ENCODE measurements at regions not wholly inside any gene's neighbourhood (a gene's known extent, or its start where the extent isn't known, plus 50 kb on each side); places are given as distances from the start of the nearest gene placed in this dataset.
"Not testable (repeated sequence)": the region's sequence is repeated elsewhere in the genome, so short reads cannot be mapped to it uniquely, and the experiment has no call there.

DNA sequence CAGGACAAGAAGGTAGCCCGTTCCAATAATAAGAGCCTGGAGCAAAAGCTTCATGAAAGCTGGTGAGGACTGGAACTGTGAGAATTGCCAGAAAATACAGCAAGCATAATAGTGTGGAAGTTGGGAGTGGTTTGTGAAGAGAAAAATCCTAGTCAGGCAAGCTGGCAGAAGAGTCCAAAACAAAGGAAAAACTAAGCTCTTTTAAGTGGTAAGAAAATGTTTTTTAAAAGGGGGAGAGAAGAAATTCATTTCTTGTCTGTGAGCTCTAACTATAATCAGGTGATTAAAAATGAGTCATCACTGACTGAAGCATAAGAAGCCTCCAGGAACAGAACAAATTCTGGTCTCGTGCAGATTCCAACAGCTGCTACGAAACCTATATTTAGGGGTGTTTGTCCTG, 102.6 kb downstream of the CAAP1 start:
- DNase-seq, result no peak

GRCh38 chr9:26786564-26786963, 106.0 kb downstream of the CAAP1 start:
- no peak for DNase-seq

DNA sequence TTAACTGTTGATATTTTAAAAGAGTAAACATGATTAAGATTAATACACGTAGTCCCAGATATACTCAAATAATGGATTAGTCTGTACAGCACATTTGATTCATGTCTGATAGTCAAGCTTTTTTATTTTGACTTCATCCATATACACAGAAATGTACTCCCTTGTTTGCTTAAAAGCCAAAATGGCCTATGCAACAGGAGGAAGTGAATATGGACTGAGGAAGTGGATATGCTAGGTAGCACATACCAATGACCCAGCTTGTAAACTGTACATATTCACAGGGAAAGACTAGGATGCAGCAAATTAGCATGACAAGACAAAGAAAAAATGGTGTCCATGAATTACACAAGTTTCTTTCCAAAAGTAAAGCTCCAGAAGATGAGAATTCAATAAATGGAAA, 109.7 kb downstream of the CAAP1 start:
- DNase-seq, result no peak

- no peak for DNase-seq
Measured at GRCh38 chr9:26781906-26782305, 110.7 kb downstream of the CAAP1 start.

DNA sequence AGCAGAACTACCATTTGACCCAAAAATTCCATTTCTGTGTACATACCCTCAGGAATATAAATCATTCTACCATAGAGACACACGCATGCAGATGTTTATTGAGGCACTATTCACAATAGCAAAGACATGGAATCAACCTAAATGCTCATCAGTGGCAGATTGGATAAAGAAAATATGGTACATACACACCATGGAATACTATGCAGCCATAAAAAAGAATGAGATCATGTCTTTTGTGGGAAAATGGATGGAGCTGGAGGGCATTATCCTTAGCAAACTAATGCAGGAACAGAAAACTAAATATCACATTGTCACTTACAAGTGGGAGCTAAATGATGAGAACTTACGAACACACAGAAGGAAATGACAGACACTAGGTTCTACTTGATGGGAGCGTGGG, 112.3 kb downstream of the CAAP1 start:
- not testable (repeated sequence) for DNase-seq

- DNase-seq, result no peak
Measured at GRCh38 chr9:26779062-26779461, 113.5 kb downstream of the CAAP1 start.

DNA sequence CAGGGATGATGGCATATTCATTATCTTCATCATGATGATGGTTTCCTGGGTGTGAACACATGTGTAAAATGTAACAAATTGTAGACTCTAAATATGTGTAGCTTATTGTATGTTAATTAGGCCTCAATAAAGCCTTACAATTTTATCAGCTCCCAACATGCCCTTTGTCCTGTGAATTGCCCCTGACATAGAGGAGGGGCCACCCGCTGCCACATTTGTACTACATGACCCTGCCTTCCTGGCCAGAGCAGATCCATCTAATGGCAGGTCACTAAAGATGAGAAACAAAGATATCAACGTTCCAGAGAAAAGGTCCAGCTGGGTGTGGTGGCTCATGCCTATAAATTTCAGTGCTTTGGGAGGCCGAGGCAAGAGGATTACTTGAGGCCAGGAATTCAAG, 117.2 kb downstream of the CAAP1 start:
- no peak for DNase-seq

DNA sequence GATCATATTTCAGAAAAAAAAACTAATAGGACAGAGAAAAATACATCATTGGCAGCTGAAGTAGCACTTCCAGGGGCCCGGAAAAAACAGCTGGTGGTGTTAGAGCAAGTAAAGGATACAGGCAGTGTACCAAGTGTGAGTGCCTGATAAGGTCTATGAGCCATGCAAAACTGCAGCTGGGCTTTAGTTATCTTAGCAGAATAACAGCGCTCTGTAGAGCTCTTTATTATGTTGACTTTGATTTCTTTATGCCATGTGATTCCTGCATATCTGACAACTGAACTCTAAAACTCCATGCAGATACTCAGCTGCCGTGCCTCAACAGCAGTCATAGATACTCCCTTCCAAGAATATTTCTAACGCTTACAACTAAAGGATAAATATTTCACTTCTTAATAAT, 119.5 kb downstream of the CAAP1 start:
- DNase-seq, result no peak

DNA sequence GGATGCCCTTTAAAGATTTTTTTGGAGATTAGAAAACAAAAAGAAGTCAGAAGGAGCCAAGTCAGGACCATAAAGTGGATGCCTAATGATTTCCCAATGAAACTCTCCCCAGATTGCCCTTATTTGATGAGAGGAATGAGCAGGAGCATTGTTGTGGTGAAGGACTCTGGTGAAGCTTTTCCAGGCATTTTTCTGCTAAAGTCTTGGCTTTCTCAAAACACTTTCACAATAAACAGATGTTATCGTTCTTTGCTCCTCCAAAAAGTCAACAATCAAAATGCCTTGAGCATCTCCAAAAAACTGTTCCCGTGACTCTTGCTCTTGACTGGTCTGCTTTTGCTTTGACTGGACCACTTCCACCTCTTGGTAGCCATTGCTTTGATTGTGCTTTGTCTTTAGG, 121.8 kb downstream of the CAAP1 start:
- no peak for DNase-seq

DNA sequence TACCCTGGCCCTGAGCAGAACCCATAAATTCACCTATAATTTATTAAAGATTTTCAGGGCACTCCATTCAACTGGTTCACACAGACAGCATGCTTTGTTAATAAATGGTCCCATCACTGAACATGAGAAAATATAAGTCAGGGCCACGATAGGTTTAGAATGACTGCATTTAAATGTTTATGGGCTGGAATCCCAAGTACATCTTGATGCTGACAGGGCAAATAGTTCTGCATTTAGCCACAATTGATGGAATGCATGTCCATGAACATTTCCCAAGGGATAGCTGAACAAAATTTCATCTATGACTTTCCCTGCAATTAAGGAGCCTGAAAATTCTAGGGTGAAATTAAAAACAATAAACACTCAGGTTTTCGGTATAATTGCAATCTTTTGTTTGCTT, 124.5 kb downstream of the CAAP1 start:
- no peak for DNase-seq

DNA sequence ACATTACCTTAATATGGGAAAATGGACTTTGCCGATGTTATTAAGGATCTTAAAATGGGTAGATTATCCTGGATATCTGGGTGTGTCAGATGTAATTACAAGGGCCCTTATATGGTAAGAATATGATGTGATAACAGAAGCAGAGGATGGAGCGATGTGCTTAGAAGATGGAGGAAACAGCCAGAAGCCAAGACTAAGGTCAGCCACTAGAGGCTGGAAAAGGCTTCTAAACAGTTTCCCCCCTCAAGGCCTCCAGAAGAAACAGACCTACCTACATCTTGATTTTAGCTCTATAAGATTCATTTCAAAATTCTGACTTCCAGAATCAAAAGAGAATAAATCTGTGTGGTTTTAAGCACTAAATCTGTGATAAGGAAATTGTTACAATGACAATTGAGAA, 131.9 kb downstream of the CAAP1 start:
- DNase-seq, result no peak

DNA sequence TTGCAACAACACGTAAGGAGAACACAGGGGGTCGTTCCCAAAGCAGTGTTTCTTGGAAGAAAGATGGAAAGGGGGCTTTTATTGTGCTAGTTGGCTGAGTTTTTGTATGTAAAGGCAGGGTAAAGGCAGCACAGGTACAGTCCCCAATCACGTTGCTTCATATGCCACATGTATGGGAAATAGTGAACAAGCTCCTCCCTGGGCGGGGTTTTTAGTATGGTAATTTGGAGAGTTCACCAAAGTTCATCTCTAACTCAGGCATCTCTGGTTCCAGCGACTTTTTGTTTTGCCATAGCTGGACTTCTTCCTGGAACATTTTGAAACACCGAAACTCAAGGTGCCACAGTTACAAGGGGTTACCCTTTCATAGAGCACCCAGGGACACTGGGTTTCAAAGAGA, 133.9 kb downstream of the CAAP1 start:
- no peak for DNase-seq

DNA sequence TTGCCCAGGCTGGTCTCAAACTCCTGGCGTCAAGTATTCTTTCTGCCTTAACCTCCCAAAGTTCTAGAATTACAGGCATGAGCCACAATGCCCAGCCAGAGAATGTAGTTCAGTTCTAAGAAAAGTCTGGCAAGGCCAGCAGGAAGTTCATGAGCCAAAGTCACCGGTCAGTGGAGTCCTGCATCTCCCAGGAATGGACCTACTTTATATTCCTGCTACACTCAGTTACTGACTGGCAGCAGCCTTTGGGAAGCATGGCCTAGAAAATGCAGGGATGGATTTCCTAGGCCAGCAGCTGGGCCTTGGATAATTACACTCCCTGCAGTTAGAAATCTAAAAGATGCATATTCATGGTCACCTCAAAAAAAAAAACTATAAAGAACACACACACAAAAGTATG, 135.7 kb downstream of the CAAP1 start:
- no peak for DNase-seq

DNA sequence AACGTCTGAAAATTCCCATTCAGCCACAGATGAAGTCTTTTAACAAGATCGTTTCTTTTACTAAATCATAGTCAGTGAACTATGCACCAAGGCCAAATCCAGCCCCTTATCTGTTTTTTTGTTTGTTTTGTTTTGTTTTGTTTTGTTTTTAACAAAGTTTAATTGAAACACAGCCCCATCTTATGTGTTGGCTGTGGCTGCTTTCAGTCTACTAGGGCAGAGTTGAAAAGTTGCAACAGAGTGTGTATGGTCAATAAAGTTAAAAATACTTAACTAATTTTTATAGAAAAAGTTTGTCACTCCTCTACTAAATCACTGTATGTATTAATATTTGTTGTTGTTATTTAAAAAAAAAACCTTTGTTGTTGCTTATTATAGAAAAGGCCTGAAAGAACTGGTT, 137.1 kb downstream of the CAAP1 start:
- no peak for DNase-seq

DNA sequence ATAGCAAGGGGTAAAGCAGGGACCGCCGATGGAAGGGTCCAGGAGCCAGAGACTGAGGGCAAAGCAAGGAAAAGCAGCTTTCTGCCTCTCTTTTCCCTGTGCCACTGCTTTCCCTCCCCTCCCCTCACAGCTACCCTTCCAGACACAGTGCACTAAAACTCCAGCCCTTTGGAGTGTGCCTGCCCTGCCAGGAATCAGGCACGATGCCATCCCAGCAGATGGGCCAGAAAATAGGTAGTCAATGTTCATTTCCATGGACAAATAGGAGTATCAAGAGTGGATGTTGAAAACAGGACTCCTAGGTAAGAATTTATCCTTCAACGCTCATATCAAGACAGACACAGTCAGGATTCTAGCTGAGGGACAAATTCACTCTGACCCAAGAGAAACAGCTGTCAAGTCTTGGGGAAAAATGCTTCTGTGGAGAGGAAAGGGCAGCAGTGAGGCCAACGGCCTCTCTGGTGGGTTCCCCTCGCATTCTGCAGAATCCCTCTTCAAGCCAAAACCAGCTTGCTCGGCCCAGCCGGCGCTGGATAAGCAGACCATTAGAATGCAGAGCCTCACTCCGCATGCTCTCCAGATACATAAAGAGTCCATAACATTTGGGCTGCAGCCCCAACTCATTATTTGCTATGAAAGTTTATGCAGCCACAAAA, 138.0 kb downstream of the CAAP1 start:
- DNase-seq, result no peak

DNA sequence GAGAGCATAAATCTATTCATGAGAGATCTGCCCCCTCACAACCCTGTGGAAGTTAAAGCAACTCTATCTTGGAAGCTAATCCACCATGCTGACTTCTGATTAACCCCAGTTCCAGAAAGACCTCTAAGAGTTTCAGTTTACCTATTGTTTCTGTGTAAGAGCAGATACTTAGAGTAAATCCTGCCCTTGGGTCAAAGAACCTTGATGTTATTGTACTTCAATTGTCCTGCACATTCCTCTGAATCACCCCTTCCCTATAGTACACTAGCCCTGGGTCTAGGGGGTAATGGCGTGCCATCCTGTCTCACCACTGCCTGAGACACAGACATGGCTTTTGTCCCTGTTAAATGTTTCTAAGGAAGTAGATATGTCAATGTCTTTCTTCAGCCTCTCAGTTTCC, 138.6 kb downstream of the CAAP1 start:
- DNase-seq, result no peak

GRCh38 chr9:26750162-26750561, 142.4 kb downstream of the CAAP1 start:
- no peak for DNase-seq

- no peak for DNase-seq
Measured at GRCh38 chr9:26748449-26749058, 144.0 kb downstream of the CAAP1 start.

GRCh38 chr9:26747611-26748010, 145.0 kb downstream of the CAAP1 start:
- no peak for DNase-seq

- no peak for DNase-seq
Measured at GRCh38 chr9:26746357-26747072, 146.1 kb downstream of the CAAP1 start.

DNA sequence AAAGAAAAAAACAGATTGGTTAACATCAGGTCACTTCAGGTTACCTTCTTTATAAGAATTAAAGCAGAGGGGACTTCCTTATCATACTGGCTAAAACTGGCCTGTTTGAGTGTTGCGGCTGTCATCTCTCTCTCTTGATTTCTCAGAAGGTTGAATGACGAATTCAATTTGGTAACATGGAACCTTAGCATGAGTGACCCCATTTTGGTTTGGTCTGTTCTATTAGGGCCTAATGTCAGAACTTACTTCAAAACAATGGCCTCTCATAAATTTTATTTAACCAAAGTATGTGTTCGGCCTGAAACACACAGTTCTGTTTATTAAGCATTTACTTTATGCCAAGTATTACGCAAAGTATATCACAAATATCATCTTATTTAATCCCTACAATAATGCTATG, 147.5 kb downstream of the CAAP1 start:
- no peak for DNase-seq

DNA sequence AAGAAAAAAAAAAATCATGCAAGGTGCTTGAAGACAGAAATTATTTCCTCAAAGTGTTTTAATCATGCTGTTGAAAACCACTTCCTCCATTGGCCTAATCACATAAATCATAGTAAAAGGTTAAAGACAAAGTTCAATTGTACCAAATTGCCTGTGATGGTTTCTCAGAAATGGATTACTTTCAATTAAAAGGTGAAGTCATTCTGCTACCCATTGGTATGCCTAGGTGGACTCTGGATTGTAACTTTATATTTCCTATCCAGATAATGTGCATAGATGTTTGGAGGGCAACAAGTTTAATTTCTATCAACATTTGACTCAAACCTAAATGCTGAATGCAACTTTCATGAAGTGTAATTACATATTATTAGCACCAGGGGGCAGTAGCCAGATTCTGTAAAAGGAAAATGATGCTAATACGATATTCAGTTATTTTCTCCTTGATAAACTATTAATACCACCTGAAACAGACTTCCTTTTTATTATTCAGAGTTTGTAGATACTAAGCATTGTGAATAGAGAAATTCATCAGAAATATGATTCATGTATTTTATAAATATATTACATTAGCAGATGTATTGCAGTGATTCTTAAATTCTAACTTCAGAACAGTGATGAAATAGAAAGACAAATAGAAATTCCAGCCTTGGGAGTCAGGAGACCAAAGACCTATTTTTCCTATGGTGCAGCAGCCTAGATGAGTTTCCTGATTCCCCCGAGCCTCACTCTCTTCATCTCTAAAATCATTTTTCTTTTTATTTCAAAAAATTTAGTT, 148.2 kb downstream of the CAAP1 start:
- DNase-seq, result no peak

GRCh38 chr9:26742828-26743476, 149.7 kb downstream of the CAAP1 start:
- DNase-seq, result no peak

Data from NCI-H2171 (cell line).